ENCODE measurements at regions not wholly inside any gene's neighbourhood (a gene's known extent, or its start where the extent isn't known, plus 50 kb on each side); places are given as distances from the start of the nearest gene placed in this dataset.

- TF ChIP-seq EP300 (IDR thresholded peaks at IDR 0.05; ENCODE audit: borderline replicate concordance in 1 of 2, control insufficient read depth in 1 of 2, low read depth in 2 of 2, low read length in 2 of 2) (no peak), HDAC2 (IDR thresholded peaks at IDR 0.05) (no peak), CTCF (IDR thresholded peaks at IDR 0.05 in 2 of 3, conservative IDR thresholded peaks at IDR 0.05 in 1 of 3; ENCODE audit: control insufficient read depth in 2 of 3, extremely low read depth in 1 of 3, insufficient read depth in 1 of 3, low read depth in 3 of 3, low read length in 3 of 3) (no peak)
These were observed 401.2 kb upstream of the CDIN1 start for GRCh38 chr15:36178303-36178633.

All from GM12878 (cell line).